ENCODE measurements at regions not wholly inside any gene's neighbourhood (a gene's known extent, or its start where the extent isn't known, plus 50 kb on each side); places are given as distances from the start of the nearest gene placed in this dataset.

DNA sequence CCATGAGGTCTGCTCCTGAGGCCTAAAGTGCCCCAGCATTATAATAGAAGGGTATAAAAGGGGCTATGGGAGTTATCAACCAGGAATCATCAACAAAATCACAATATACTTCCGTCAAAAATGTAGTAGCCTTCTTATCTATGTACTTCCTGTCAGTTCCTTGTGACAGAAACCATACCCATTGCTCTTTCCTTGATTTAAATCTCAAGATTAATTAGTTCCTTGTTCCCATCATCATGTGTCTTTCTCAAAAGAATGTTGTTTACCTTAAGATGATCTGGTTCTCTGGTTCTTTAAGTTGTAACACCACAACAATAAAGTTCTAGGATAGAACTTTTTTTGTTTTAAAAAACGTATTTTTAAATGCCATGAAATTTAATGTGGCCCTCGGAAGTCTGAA lies 833.3 kb downstream of the LTN1 start:
- Histone ChIP-seq H3K27ac (no peak overlapping the region), H3K27me3 (ENCODE audit: insufficient read depth in 3 of 3, low read length in 2 of 3) (no peaks in the 10 kb centered on the region), H3K4me3 (no peak overlapping the region), H3K36me3 (ENCODE audit: insufficient read depth in 1 of 2, low read depth in 1 of 2) (no peaks in the 10 kb centered on the region), H3K9me3 (no peaks in the 10 kb centered on the region), H3K4me1 (no peaks in the 10 kb centered on the region)
- WGBS, 3 donors, result 60 to 77% (median 75%) methylated on average over 3 of the region's 3 CpGs
- ATAC-seq (no peak), DNase-seq (no peak)
- intact Hi-C loops (cut with DNase I), result no loop called here
- TF ChIP-seq CTCF (IDR thresholded peaks at IDR 0.05), result no peak

- no peaks in the 10 kb centered on the region for H3K9me3 ChIP-seq
- no peak for TF ChIP-seq CTCF (IDR thresholded peaks at IDR 0.05)
- 59 to 77% (median 61%) methylated on average over 6 of the region's 6 CpGs for WGBS, 3 donors
These were observed 836.1 kb downstream of the LTN1 start for GRCh38 chr21:28156590-28156989.

DNA sequence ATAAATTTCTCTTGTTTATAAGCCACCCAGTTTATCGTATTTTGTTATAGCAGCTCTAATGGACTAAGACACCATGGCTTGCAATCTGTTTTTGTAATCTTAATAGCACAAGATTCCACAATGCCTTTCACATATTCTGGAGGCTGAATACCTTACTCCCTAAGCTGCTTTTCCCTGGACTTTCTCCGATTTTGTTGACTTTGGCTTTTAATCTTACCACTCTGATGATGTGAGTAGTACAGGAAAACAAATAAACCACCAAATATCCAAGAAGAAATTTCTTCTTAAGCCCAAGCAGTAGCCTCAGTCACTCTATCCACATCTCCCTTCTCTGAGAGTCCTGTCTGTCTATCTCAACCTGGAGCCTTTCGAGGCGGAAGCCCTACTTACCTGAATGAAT lies 838.6 kb downstream of the LTN1 start:
- WGBS, 3 donors, result 67 to 83% (median 74%) methylated on average over 4 of the region's 4 CpGs
- intact Hi-C loops (cut with DNase I), result no loop called here
- no peaks in the 10 kb centered on the region for H3K9me3 ChIP-seq
- ATAC-seq (no peak), DNase-seq (no peak)
- no peaks in the 10 kb centered on the region for H3K36me3 ChIP-seq (ENCODE audit: insufficient read depth in 1 of 2, low read depth in 1 of 2)
- no peaks in the 10 kb centered on the region for H3K4me1 ChIP-seq
- no peaks in the 10 kb centered on the region for H3K27me3 ChIP-seq (ENCODE audit: insufficient read depth in 3 of 3, low read length in 2 of 3)
- TF ChIP-seq CTCF (IDR thresholded peaks at IDR 0.05), result no peak
- no peak overlapping the region for H3K27ac ChIP-seq
- no peak overlapping the region for H3K4me3 ChIP-seq

More at GRCh38 chr21:28156590-28156989, 836.1 kb downstream of the LTN1 start:
- no peak for DNase-seq
- no peak for ATAC-seq
- Histone ChIP-seq H3K27me3 (ENCODE audit: insufficient read depth in 3 of 3, low read length in 2 of 3) (no peaks in the 10 kb centered on the region), H3K4me1 (no peaks in the 10 kb centered on the region), H3K4me3 (no peak overlapping the region), H3K36me3 (ENCODE audit: insufficient read depth in 1 of 2, low read depth in 1 of 2) (no peaks in the 10 kb centered on the region), H3K27ac (no peak overlapping the region)
- intact Hi-C loops (cut with DNase I), result no loop called here

GRCh38 chr21:28152732-28153131 lies 839.9 kb downstream of the LTN1 start:
- WGBS, 3 donors, result 60 to 76% (median 72%) methylated on average over 1 of the region's 1 CpG

More at GRCh38 chr21:28152732-28153131, 839.9 kb downstream of the LTN1 start:
- H3K9me3 ChIP-seq, result no peaks in the 10 kb centered on the region
- DNase-seq, result no peak
- no peak for TF ChIP-seq CTCF (IDR thresholded peaks at IDR 0.05)
- H3K27ac ChIP-seq, result no peak overlapping the region
- H3K4me1 ChIP-seq, result peaks cover 7% of the 10 kb centered on the region
- H3K27me3 ChIP-seq (ENCODE audit: insufficient read depth in 3 of 3, low read length in 2 of 3), result no peaks in the 10 kb centered on the region
- intact Hi-C loops (cut with DNase I), result no loop called here
- no peak for ATAC-seq
- H3K36me3 ChIP-seq (ENCODE audit: insufficient read depth in 1 of 2, low read depth in 1 of 2), result no peaks in the 10 kb centered on the region
- H3K4me3 ChIP-seq, result no peak overlapping the region

All from psoas muscle (tissue), 7 donors.